ENCODE measurements at regions not wholly inside any gene's neighbourhood (a gene's known extent, or its start where the extent isn't known, plus 50 kb on each side); places are given as distances from the start of the nearest gene placed in this dataset.

DNA sequence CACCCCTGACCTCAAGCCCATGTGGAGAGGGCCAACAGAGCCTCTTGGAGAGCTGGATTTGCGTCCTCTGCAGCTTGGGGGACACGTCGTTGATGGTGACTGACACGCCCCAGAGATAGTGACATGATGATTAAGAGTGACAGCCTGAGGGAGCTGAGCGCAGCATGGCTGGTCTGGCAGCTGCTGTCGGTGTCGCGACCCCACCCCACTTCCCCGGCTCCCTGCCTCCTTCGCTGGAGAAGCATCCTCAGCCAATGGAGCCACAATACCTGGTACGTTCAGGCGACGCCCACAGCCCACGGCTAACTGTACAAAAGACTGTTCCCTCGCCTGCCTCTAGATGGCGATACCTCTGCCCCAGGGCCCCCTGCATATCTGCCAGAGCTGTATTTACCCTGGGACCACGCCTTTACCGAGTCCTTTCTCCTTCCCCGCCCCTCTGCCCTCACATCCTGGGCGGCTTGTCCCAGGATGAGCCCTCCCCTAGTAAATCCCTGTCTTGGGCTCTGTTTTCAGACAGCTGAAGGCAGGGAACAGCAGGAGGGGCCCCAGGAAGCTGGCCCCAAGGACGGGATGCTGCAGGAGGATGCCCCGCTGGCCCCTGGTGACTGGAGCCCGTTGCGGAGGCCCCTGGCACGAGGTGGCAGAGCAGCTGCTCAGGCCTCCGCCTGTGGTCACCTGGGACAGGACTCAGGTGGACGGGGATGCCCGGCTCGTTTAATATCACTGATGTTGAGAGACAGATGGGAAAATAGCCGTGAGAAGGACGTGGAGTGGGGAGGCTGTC, 90.6 kb downstream of the RPS6KA4 start:
- ChIA-PET CTCF (ENCODE audit: partially characterized antibody) (interaction anchor here (0.6 to 3.1 kb wide), 29 partner anchors 9 to 384 kb away, joined by 3 to 20 read pairs (median 5); partner anchors contain the start of genes PRDX5 and TRMT112), POLR2A (ENCODE audit: partially characterized antibody) (interaction anchor here (1.2 to 1.6 kb wide), 2 partner anchors 90 to 132 kb away, joined by 4 to 6 read pairs; partner anchors contain the start of genes PRDX5 and TRMT112)
- Histone ChIP-seq H3K4me1 (ENCODE audit: insufficient read depth, low read length) (peaks cover 18% of the 10 kb centered on the region), H3K9me3 (ENCODE audit: control insufficient read depth in 1 of 2, low read length in 2 of 2) (no peaks in the 10 kb centered on the region), H3K36me3 (ENCODE audit: insufficient read depth, low read length) (no peaks in the 10 kb centered on the region), H3K27me3 (ENCODE audit: insufficient read depth, low read length) (peaks cover 5% of the 10 kb centered on the region), H3K27ac (ENCODE audit: low read depth, low read length) (no peak overlapping the region), H3K4me3 (ENCODE audit: low read length in 2 of 2) (peak overlapping the region; percentile 34 to 57)
- Mint-ChIP-seq H3K36me3 (no peaks in the 10 kb centered on the region), H3K27me3 (peaks cover 6 to 17% of the 10 kb centered on the region in 2 donors), H3K9me3 (peaks cover 0 to 2% (median 0%) of the 10 kb centered on the region in 8 donors), H3K4me3 (peak overlapping the region; percentile 80 to 97 (median 86)), H3K4me1 (peaks cover 7 to 18% (median 10%) of the 10 kb centered on the region in 4 donors), H3K27ac (peak overlapping the region in 3 of 7 donors; percentile 53 to 57 (median 56))
- DNase-seq = peak; percentile 62 to 69 (median 68)
- intact Hi-C loops (cut with micrococcal nuclease) = loop anchor here (1.0 kb wide), 1 partner anchor 204 kb away; no protein-coding TSS in a partner anchor

DNA sequence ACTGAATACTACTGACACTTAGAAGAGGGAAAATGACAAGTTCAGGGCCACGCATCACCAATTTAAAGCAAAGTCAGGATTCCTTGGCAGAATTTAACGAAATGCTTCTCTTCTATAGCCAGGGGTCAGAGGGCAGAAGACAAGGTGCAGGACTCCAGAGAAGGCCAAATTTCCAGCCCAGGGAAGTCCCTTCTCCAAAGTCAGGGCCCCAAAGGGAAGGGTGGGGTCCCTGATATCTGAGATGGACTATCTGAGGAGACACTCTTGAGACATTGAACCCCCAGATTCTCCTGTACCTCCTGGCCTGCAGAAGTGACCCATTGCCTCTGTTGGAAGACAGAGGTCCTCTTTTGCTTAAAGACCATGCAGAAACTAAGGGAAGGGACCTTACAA, 91.2 kb downstream of the RPS6KA4 start:
- H3K27ac ChIP-seq (ENCODE audit: low read depth, low read length) = no peak overlapping the region
- POLR2A ChIA-PET (ENCODE audit: partially characterized antibody) = interaction anchor here (1.2 to 1.6 kb wide), 2 partner anchors 90 to 132 kb away, joined by 4 to 6 read pairs; partner anchors contain the start of genes PRDX5 and TRMT112
- peak overlapping the region in 2 of 8 donors; percentile 30 to 91 for H3K4me3 Mint-ChIP-seq

DNA sequence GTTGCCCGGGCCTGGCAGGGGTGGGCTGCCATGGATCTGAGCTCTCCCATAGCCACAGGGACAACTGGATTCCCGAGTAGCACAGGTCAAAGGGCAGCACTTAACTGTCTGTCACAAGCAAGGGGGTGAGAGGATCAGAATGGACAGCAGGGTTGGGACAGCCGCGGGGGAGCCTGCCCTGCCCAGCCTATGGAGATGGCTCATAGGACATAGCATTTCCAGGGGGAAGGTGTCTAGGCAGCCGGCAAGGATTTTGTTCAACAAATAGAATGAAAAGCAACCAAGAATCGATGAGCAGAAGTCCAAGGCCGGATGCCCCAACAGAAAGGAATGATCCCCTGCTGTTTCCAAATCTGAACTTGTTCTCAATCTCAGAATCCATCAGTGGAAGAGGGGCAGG, 92.9 kb downstream of the RPS6KA4 start:
- CTCF ChIA-PET (ENCODE audit: partially characterized antibody) = interaction anchor here (0.9 kb wide), 1 partner anchor 58 kb away, joined by 3 read pairs; no protein-coding TSS in a partner anchor
- intact Hi-C loops (cut with micrococcal nuclease) = no loop called here

More for the DNA sequence above, 91.2 kb downstream of the RPS6KA4 start:
- no peak for DNase-seq
- Mint-ChIP-seq H3K27ac (no peak overlapping the region), H3K9me3 (peaks cover 0 to 2% (median 0%) of the 10 kb centered on the region in 8 donors), H3K27me3 (peaks cover 6 to 14% of the 10 kb centered on the region in 2 donors), H3K36me3 (no peaks in the 10 kb centered on the region), H3K4me1 (peaks cover 7 to 18% (median 10%) of the 10 kb centered on the region in 4 donors)
- Histone ChIP-seq H3K9me3 (ENCODE audit: control insufficient read depth in 1 of 2, low read length in 2 of 2) (no peaks in the 10 kb centered on the region), H3K4me3 (ENCODE audit: low read length in 2 of 2) (no peak overlapping the region), H3K27me3 (ENCODE audit: insufficient read depth, low read length) (peaks cover 5% of the 10 kb centered on the region), H3K36me3 (ENCODE audit: insufficient read depth, low read length) (no peaks in the 10 kb centered on the region), H3K4me1 (ENCODE audit: insufficient read depth, low read length) (peaks cover 18% of the 10 kb centered on the region)
- intact Hi-C loops (cut with micrococcal nuclease) = no loop called here
- CTCF ChIA-PET (ENCODE audit: partially characterized antibody) = interaction anchor here (0.9 to 3.1 kb wide), 19 partner anchors 8 to 202 kb away, joined by 3 to 20 read pairs (median 6); no protein-coding TSS in a partner anchor

DNA sequence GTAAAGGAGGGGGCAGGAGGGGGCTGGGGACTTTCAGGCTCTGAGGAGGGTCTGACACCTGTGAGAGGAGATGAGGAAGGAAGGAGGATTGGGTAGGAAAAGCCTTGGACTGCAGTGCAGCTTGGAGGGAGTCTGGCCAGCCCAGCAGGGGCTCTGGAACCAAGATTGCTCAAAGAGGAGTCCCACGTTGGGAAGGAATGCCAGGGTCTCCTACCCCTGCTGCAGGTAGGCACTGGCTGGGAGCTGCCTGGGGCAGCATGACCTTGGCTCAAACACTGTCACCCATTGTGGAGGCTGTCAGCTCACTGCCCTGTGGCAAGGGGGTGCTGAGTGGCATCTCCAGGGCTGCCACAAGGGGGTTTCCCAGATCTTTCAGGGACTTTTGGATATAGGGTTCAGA, 94.5 kb downstream of the RPS6KA4 start:
- DNase-seq = no peak
- Histone ChIP-seq H3K36me3 (ENCODE audit: insufficient read depth, low read length) (no peaks in the 10 kb centered on the region), H3K4me1 (ENCODE audit: insufficient read depth, low read length) (peaks cover 13% of the 10 kb centered on the region), H3K9me3 (ENCODE audit: control insufficient read depth in 1 of 2, low read length in 2 of 2) (no peaks in the 10 kb centered on the region), H3K27me3 (ENCODE audit: insufficient read depth, low read length) (peaks cover 2% of the 10 kb centered on the region), H3K27ac (ENCODE audit: low read depth, low read length) (no peak overlapping the region), H3K4me3 (ENCODE audit: low read length in 2 of 2) (no peak overlapping the region)
- intact Hi-C loops (cut with micrococcal nuclease) = no loop called here
- Mint-ChIP-seq H3K36me3 (no peaks in the 10 kb centered on the region), H3K9me3 (peaks cover 0 to 2% (median 0%) of the 10 kb centered on the region in 8 donors), H3K4me1 (peaks cover 7 to 12% (median 9%) of the 10 kb centered on the region in 4 donors), H3K27ac (no peak overlapping the region), H3K27me3 (peaks cover 3 to 5% of the 10 kb centered on the region in 2 donors), H3K4me3 (no peak overlapping the region)
- POLR2A ChIA-PET (ENCODE audit: partially characterized antibody) = no interaction called here
- CTCF ChIA-PET (ENCODE audit: partially characterized antibody) = no interaction called here

More for the DNA sequence above, 92.9 kb downstream of the RPS6KA4 start:
- no peak for DNase-seq
- Mint-ChIP-seq H3K36me3 (no peaks in the 10 kb centered on the region), H3K27ac (no peak overlapping the region), H3K27me3 (peaks cover 6 to 14% of the 10 kb centered on the region in 2 donors), H3K9me3 (peaks cover 0 to 2% (median 0%) of the 10 kb centered on the region in 8 donors), H3K4me1 (peaks cover 7 to 18% (median 10%) of the 10 kb centered on the region in 4 donors), H3K4me3 (no peak overlapping the region)
- Histone ChIP-seq H3K36me3 (ENCODE audit: insufficient read depth, low read length) (no peaks in the 10 kb centered on the region), H3K9me3 (ENCODE audit: control insufficient read depth in 1 of 2, low read length in 2 of 2) (no peaks in the 10 kb centered on the region), H3K4me3 (ENCODE audit: low read length in 2 of 2) (no peak overlapping the region), H3K4me1 (ENCODE audit: insufficient read depth, low read length) (peaks cover 18% of the 10 kb centered on the region), H3K27me3 (ENCODE audit: insufficient read depth, low read length) (peaks cover 5% of the 10 kb centered on the region), H3K27ac (ENCODE audit: low read depth, low read length) (no peak overlapping the region)
- POLR2A ChIA-PET (ENCODE audit: partially characterized antibody) = no interaction called here

DNA sequence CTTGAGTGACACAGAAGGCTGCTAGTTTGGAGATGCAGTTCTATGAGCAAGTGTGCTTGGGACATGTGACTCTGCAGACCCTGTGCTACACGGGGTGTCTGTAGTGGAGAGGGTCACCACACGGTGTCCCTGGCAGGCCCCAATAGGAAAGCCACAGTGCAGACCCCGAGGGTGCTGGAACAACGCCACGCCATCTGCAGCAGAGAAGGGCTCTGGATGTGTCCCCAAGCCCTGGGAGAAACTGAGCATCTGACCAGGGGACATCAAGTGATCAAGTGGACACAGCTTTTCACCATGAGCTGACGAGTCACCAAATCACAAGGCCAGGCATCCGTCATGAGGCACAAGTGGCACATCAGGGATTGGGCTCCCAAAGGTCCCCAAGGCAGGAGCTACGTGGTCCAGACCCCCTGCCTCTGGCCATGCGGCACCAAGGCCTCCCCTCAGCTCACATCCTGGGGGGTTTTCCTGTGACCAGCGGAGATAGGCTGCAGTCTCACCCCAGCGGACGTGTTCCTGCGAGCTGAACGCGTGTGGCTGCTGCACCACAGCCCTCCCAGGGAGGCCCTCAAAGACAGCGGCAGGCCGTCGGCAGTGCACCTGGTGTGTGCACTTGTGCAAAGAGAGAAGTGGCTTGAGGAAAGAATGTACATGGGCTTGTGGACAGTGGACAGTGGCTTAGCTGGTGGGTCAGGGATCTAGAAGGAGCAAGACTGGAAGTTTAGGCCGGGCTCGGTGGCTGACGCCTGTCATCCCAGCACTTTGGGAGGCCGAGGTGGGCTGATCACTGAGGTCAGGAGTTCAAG, 96.7 kb downstream of the RPS6KA4 start:
- Histone ChIP-seq H3K27ac (ENCODE audit: low read depth, low read length) (no peak overlapping the region), H3K27me3 (ENCODE audit: insufficient read depth, low read length) (no peaks in the 10 kb centered on the region), H3K4me3 (ENCODE audit: low read length in 2 of 2) (no peak overlapping the region), H3K4me1 (ENCODE audit: insufficient read depth, low read length) (no peaks in the 10 kb centered on the region), H3K36me3 (ENCODE audit: insufficient read depth, low read length) (no peaks in the 10 kb centered on the region), H3K9me3 (ENCODE audit: control insufficient read depth in 1 of 2, low read length in 2 of 2) (no peaks in the 10 kb centered on the region)
- Mint-ChIP-seq H3K36me3 (no peaks in the 10 kb centered on the region), H3K4me1 (no peaks in the 10 kb centered on the region), H3K27me3 (no peaks in the 10 kb centered on the region), H3K9me3 (no peaks in the 10 kb centered on the region), H3K4me3 (no peak overlapping the region), H3K27ac (no peak overlapping the region)
- intact Hi-C loops (cut with micrococcal nuclease) = no loop called here
- CTCF ChIA-PET (ENCODE audit: partially characterized antibody) = no interaction called here
- no peak for DNase-seq
- POLR2A ChIA-PET (ENCODE audit: partially characterized antibody) = no interaction called here

DNA sequence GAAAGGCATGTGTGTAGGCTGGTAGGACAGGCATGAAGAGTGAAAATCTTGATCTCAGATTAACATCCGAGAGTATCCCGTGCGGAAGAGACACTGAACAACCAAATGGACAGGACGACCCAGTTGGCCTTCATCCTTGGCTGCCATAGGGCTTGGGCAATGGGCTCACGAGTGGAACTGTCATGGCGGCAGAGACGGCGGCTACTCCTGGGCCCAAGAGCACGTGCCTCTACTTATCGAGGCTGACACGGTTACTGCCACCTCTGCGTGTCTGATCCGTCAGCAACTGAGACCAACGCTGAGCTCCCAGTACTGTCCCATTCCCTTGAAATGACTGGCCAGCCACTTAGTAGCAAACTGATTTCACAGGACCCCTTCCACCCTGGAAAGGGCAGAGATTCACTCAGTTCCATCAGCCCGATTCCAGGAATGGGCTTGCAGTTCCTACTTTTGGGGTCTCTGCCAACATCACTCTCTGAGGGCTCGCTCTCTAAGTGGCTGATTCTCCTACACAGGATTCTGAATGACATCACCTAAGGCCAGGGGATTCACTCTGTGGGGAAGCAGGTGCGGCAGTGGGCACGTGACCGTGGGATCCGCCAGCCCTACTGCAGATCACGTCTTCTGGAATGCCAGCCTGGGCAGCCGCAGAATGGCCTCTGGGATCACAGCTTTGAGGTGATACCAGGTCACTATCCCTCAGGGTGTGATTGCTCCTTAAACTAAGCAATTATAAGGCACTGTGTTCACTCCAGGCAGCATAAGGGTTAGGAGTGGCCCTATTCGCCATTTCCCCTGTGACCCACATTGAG, 97.8 kb downstream of the RPS6KA4 start:
- Mint-ChIP-seq H3K36me3 (no peaks in the 10 kb centered on the region), H3K9me3 (no peaks in the 10 kb centered on the region), H3K27ac (peak overlapping the region in 1 of 7 donors; percentile 60), H3K4me1 (no peaks in the 10 kb centered on the region), H3K27me3 (no peaks in the 10 kb centered on the region), H3K4me3 (no peak overlapping the region)
- intact Hi-C loops (cut with micrococcal nuclease) = no loop called here
- no peaks in the 10 kb centered on the region for H3K36me3 ChIP-seq (ENCODE audit: insufficient read depth, low read length)
- H3K27ac ChIP-seq (ENCODE audit: low read depth, low read length) = no peak overlapping the region
- CTCF ChIA-PET (ENCODE audit: partially characterized antibody) = interaction anchor here (3.5 kb wide), 1 partner anchor 8 kb away, joined by 20 read pairs; no protein-coding TSS in a partner anchor
- no peak overlapping the region for H3K4me3 ChIP-seq (ENCODE audit: low read length in 2 of 2)
- no peak for DNase-seq
- H3K9me3 ChIP-seq (ENCODE audit: control insufficient read depth in 1 of 2, low read length in 2 of 2) = no peaks in the 10 kb centered on the region
- POLR2A ChIA-PET (ENCODE audit: partially characterized antibody) = interaction anchor here (1.1 kb wide), 1 partner anchor 8 kb away, joined by 3 read pairs; no protein-coding TSS in a partner anchor
- H3K27me3 ChIP-seq (ENCODE audit: insufficient read depth, low read length) = no peaks in the 10 kb centered on the region
- no peaks in the 10 kb centered on the region for H3K4me1 ChIP-seq (ENCODE audit: insufficient read depth, low read length)
